WI38 (cell line): ENCODE measurements at regions not wholly inside any gene's neighbourhood (a gene's known extent, or its start where the extent isn't known, plus 50 kb on each side); places are given as distances from the start of the nearest gene placed in this dataset.

Experiments
- H3K4me3 ChIP-seq: 2 replicates; pipeline ENCODE4 v1.5.1; 2011; ENCODE audit warnings: low read depth, mild to moderate bottlenecking, control low read depth, low read length
- CTCF ChIP-seq: IDR thresholded peaks from 2 replicates; pipeline ENCODE4 v1.5.1; 2012; ENCODE audit warnings: low read depth, mild to moderate bottlenecking, control low read depth, low read length

- TF ChIP-seq CTCF, result no peak
- no peak overlapping the region for H3K4me3 ChIP-seq
Measured at GRCh38 chr20:20797521-20798310, 85.3 kb upstream of the RALGAPA2 start.

DNA sequence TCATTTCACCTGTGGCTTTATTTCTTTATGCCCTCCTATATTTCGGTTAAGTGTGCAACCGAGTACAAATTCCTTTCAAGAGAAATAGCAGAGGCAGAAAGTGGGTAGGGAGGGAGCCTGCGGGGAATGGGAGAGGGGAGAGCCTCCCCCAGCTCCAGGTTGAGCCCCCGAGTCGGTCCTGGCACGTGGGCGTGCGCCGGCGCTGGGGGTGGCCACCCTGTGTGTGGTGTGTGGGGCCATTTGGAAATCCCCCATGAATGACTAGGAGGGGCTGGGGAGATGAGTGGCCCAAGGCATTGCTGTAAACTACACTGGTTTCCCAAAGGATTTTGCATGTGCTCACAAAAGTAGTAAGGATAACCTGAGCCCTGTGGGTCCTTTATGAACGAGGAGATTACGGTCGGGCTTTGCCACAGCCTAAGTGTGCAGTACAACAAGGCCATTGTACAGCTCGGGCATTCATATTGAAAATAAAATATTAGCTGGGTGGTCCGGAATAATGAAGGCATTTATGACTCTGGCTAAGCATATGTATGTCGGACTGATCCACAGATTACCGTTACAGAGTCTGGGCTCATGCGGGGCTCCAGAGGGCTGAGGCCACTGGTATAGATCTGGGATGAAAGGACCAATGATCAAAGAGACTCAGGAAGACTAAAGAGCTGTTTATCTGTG lies 84.5 kb upstream of the RALGAPA2 start:
- H3K4me3 ChIP-seq, result no peak overlapping the region
- TF ChIP-seq CTCF, result no peak

- H3K4me3 ChIP-seq, result no peak overlapping the region
- TF ChIP-seq CTCF, result no peak
Measured at GRCh38 chr20:20795721-20796120, 83.3 kb upstream of the RALGAPA2 start.

GRCh38 chr20:20795119-20795518 lies 82.7 kb upstream of the RALGAPA2 start:
- H3K4me3 ChIP-seq, result no peak overlapping the region
- TF ChIP-seq CTCF, result no peak

GRCh38 chr20:20793591-20793990 lies 81.1 kb upstream of the RALGAPA2 start:
- H3K4me3 ChIP-seq, result no peak overlapping the region
- no peak for TF ChIP-seq CTCF

- TF ChIP-seq CTCF, result no peak
Measured at GRCh38 chr20:20791664-20792568, 79.5 kb upstream of the RALGAPA2 start.

DNA sequence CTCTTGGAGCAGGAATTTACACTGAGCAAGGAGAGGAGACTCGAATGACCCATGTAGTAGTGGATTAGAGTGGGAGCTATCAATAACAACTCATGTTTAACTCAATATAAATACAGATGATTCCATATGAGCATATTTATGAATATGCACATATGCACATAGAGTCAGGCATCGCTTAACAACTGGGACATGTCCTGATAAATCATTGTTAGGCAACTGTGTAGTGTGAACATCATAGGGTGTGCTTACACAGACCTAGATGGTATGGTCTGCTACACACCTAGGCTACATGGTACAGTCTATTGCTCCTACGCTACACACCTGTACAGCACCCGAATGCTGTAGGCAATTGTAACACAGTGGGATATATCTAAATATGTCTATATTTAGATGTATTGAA lies 75.9 kb upstream of the RALGAPA2 start:
- no peak for TF ChIP-seq CTCF
- H3K4me3 ChIP-seq, result no peak overlapping the region

More at GRCh38 chr20:20791664-20792568, 79.5 kb upstream of the RALGAPA2 start:
- no peak overlapping the region for H3K4me3 ChIP-seq
